ENCODE measurements at regions not wholly inside any gene's neighbourhood (a gene's known extent, or its start where the extent isn't known, plus 50 kb on each side); places are given as distances from the start of the nearest gene placed in this dataset.
A peak's percentile ranks its signal among the peaks of the same experiment; 100 is the strongest.

DNA sequence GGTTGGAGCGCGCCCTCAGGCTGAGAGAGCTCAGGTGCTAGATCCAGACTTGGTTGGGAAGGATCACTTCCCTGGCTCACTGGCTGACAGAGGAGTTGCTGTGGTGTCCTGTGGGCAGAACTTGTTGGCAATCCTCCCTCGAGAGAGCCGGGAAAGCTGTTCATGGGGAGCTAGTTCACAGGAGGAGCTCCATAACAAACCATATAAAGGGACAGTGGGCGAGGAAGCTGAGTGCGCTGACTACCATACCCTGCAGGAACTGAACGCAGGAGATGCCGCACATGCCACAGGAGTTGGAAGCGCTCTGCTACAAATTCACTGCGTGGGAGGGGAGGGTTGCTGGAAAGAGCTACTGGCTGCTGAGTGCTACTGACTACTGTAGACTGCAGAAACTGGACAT, 243.2 kb downstream of the OGFRL1 start:
- no peak overlapping the region for H3K4me2 ChIP-seq (ENCODE audit: insufficient read depth, low read length, poor library complexity, severe bottlenecking)
- no peak overlapping the region for H4K91ac ChIP-seq (ENCODE audit: low read depth, low read length, poor library complexity)
- no peak overlapping the region for H3K9ac ChIP-seq (ENCODE audit: low read depth, low read length, poor library complexity)
- WGBS, 2 donors (ENCODE audit: extremely low coverage in 2 of 2, insufficient read length in 2 of 2, insufficient replicate concordance in 1 of 2), result no CpG with 5 or more reads among the region's 10 CpGs
- H2BK120ac ChIP-seq (ENCODE audit: low read depth, low read length), result no peak overlapping the region
- no peaks in the 10 kb centered on the region for H3K79me1 ChIP-seq (ENCODE audit: low read depth, low read length)
- H2AFZ ChIP-seq (ENCODE audit: low read length), result peak overlapping the region; percentile 48
- H2BK15ac ChIP-seq (ENCODE audit: low read length), result no peak overlapping the region
- no peak overlapping the region for H3K18ac ChIP-seq (ENCODE audit: low read length)
- no peak overlapping the region for H2BK12ac ChIP-seq (ENCODE audit: low read length)
- H2AK5ac ChIP-seq (ENCODE audit: low read depth, low read length), result no peak overlapping the region
- H3K4me3 ChIP-seq (ENCODE audit: low read length in 2 of 2), result no peak overlapping the region
- no peaks in the 10 kb centered on the region for H3K27me3 ChIP-seq (ENCODE audit: control insufficient read depth in 3 of 3, insufficient read depth in 3 of 3, low read depth in 1 of 3, low read length in 3 of 3)
- no peak overlapping the region for H2BK5ac ChIP-seq (ENCODE audit: low read length)
- DNase-seq (ENCODE audit: low spot score), result no peak
- no peaks in the 10 kb centered on the region for H3K9me3 ChIP-seq (replicated peaks in 1 of 2; ENCODE audit: control insufficient read depth in 2 of 2, insufficient read depth in 1 of 2, low read depth in 1 of 2, low read length in 2 of 2)
- H3K14ac ChIP-seq (ENCODE audit: low read length), result no peak overlapping the region
- H3K36me3 ChIP-seq (replicated peaks in 1 of 2; ENCODE audit: control insufficient read depth in 2 of 2, insufficient read depth in 2 of 2, low read length in 2 of 2), result no peaks in the 10 kb centered on the region
- no peak overlapping the region for H4K8ac ChIP-seq (ENCODE audit: low read depth, low read length)
- H3K23ac ChIP-seq (ENCODE audit: low read depth, low read length, poor library complexity), result no peak overlapping the region
- no peak overlapping the region for H3K4ac ChIP-seq (ENCODE audit: low read length)
- H3K27ac ChIP-seq (replicated peaks; ENCODE audit: low read length), result no peak overlapping the region
- peaks cover 0 to 13% of the 10 kb centered on the region in 2 donors for H3K4me1 ChIP-seq (ENCODE audit: control insufficient read depth in 2 of 2, insufficient read depth in 1 of 2, low read depth in 1 of 2, low read length in 2 of 2)

DNA sequence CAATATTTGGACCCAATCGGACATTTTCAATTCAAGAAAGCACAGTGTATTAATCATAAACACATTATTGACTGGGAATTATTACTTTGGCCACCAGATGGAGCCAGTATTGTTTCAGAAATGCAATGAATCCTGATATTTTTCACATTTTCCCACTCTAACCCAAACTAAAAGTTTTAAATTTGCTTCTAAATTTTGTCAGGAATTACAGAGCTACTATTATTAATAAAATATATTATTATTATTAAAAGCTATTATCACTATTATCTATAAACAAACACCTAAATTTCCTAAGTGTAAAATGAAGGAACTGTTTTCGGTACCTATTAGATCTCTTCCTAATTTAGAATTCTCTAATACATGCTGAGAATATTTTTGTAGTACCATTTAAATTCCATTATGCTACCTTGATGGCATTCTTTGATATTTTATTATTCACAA, 245.3 kb downstream of the OGFRL1 start:
- no CpG with 5 or more reads among the region's 2 CpGs for WGBS, 2 donors (ENCODE audit: extremely low coverage in 2 of 2, insufficient read length in 2 of 2, insufficient replicate concordance in 1 of 2)
- no peak for DNase-seq (ENCODE audit: low spot score)
- Histone ChIP-seq H2BK5ac (ENCODE audit: low read length) (no peak overlapping the region), H2BK12ac (ENCODE audit: low read length) (no peak overlapping the region), H3K27me3 (ENCODE audit: control insufficient read depth in 3 of 3, insufficient read depth in 3 of 3, low read depth in 1 of 3, low read length in 3 of 3) (no peaks in the 10 kb centered on the region), H3K18ac (ENCODE audit: low read length) (no peak overlapping the region), H2AK5ac (ENCODE audit: low read depth, low read length) (no peak overlapping the region), H3K4me1 (ENCODE audit: control insufficient read depth in 2 of 2, insufficient read depth in 1 of 2, low read depth in 1 of 2, low read length in 2 of 2) (peaks cover 0 to 13% of the 10 kb centered on the region in 2 donors), H3K79me1 (ENCODE audit: low read depth, low read length) (no peaks in the 10 kb centered on the region), H3K9me3 (replicated peaks in 1 of 2; ENCODE audit: control insufficient read depth in 2 of 2, insufficient read depth in 1 of 2, low read depth in 1 of 2, low read length in 2 of 2) (no peaks in the 10 kb centered on the region), H3K36me3 (replicated peaks in 1 of 2; ENCODE audit: control insufficient read depth in 2 of 2, insufficient read depth in 2 of 2, low read length in 2 of 2) (no peaks in the 10 kb centered on the region), H3K4ac (ENCODE audit: low read length) (no peak overlapping the region), H2BK15ac (ENCODE audit: low read length) (no peak overlapping the region), H3K23ac (ENCODE audit: low read depth, low read length, poor library complexity) (no peak overlapping the region), H3K4me3 (ENCODE audit: low read length in 2 of 2) (no peak overlapping the region), H4K8ac (ENCODE audit: low read depth, low read length) (no peak overlapping the region), H4K91ac (ENCODE audit: low read depth, low read length, poor library complexity) (no peak overlapping the region), H3K14ac (ENCODE audit: low read length) (no peak overlapping the region), H3K9ac (ENCODE audit: low read depth, low read length, poor library complexity) (no peak overlapping the region), H2BK120ac (ENCODE audit: low read depth, low read length) (no peak overlapping the region), H3K27ac (replicated peaks; ENCODE audit: low read length) (no peak overlapping the region), H3K4me2 (ENCODE audit: insufficient read depth, low read length, poor library complexity, severe bottlenecking) (no peak overlapping the region), H2AFZ (ENCODE audit: low read length) (no peak overlapping the region)

DNA sequence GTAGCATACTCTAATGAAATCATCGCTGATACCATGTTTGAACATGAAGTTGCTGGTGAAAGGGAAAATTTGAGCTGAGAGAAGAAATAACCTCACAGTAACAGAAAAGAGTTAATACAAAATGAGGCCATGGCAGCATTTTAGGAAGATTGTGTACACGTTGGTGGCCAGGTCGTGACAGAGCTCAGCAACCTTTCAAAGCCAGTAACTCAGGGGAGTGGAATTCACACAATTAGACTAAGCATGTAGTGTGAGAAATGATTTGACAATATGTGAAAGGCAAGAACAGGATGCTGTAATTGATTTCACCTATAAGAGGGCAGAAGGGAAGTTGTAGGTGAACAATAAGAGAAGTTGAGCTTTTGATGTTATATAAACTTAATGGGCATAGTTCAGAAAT, 246.3 kb downstream of the OGFRL1 start:
- Histone ChIP-seq H3K4me3 (ENCODE audit: low read length in 2 of 2) (no peak overlapping the region), H2AFZ (ENCODE audit: low read length) (peak overlapping the region; percentile 17), H3K4me1 (ENCODE audit: control insufficient read depth in 2 of 2, insufficient read depth in 1 of 2, low read depth in 1 of 2, low read length in 2 of 2) (peaks cover 0 to 8% of the 10 kb centered on the region in 2 donors), H3K14ac (ENCODE audit: low read length) (no peak overlapping the region), H2AK5ac (ENCODE audit: low read depth, low read length) (no peak overlapping the region), H2BK5ac (ENCODE audit: low read length) (no peak overlapping the region), H3K36me3 (replicated peaks in 1 of 2; ENCODE audit: control insufficient read depth in 2 of 2, insufficient read depth in 2 of 2, low read length in 2 of 2) (no peaks in the 10 kb centered on the region), H3K79me1 (ENCODE audit: low read depth, low read length) (no peaks in the 10 kb centered on the region), H2BK120ac (ENCODE audit: low read depth, low read length) (no peak overlapping the region), H2BK12ac (ENCODE audit: low read length) (no peak overlapping the region), H4K8ac (ENCODE audit: low read depth, low read length) (no peak overlapping the region), H3K23ac (ENCODE audit: low read depth, low read length, poor library complexity) (no peak overlapping the region), H3K4ac (ENCODE audit: low read length) (no peak overlapping the region), H2BK15ac (ENCODE audit: low read length) (no peak overlapping the region), H3K27me3 (ENCODE audit: control insufficient read depth in 3 of 3, insufficient read depth in 3 of 3, low read depth in 1 of 3, low read length in 3 of 3) (no peaks in the 10 kb centered on the region), H3K27ac (replicated peaks; ENCODE audit: low read length) (no peak overlapping the region), H3K9me3 (replicated peaks in 1 of 2; ENCODE audit: control insufficient read depth in 2 of 2, insufficient read depth in 1 of 2, low read depth in 1 of 2, low read length in 2 of 2) (no peaks in the 10 kb centered on the region), H3K18ac (ENCODE audit: low read length) (no peak overlapping the region), H4K91ac (ENCODE audit: low read depth, low read length, poor library complexity) (no peak overlapping the region), H3K9ac (ENCODE audit: low read depth, low read length, poor library complexity) (no peak overlapping the region), H3K4me2 (ENCODE audit: insufficient read depth, low read length, poor library complexity, severe bottlenecking) (no peak overlapping the region)
- no CpG with 5 or more reads among the region's 3 CpGs for WGBS, 2 donors (ENCODE audit: extremely low coverage in 2 of 2, insufficient read length in 2 of 2, insufficient replicate concordance in 1 of 2)
- DNase-seq (ENCODE audit: low spot score), result no peak

DNA sequence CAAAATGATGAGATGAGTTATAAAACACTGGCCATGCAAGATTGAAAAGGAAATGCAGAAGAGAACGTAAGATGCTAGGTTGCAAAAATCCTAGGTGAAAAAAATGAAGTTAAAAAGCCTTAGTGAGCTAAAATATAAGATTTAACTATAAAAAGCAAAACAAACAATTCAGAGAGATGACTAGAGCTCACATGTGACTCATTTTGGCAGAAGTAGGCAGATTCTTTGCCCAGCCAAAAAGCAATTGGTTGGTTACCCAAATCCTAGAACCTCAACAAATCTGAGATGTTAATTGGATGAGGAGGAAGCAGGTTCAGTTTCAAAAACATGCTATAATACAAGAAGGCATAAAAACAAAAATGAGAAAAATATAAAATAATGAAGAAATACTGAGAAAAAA, 249.1 kb downstream of the OGFRL1 start:
- Histone ChIP-seq H3K4me1 (ENCODE audit: control insufficient read depth in 2 of 2, insufficient read depth in 1 of 2, low read depth in 1 of 2, low read length in 2 of 2) (no peaks in the 10 kb centered on the region), H3K36me3 (replicated peaks in 1 of 2; ENCODE audit: control insufficient read depth in 2 of 2, insufficient read depth in 2 of 2, low read length in 2 of 2) (no peaks in the 10 kb centered on the region), H2BK5ac (ENCODE audit: low read length) (no peak overlapping the region), H2BK12ac (ENCODE audit: low read length) (no peak overlapping the region), H3K79me1 (ENCODE audit: low read depth, low read length) (no peaks in the 10 kb centered on the region), H4K8ac (ENCODE audit: low read depth, low read length) (no peak overlapping the region), H3K4ac (ENCODE audit: low read length) (no peak overlapping the region), H2AK5ac (ENCODE audit: low read depth, low read length) (no peak overlapping the region), H2AFZ (ENCODE audit: low read length) (no peak overlapping the region), H3K9ac (ENCODE audit: low read depth, low read length, poor library complexity) (no peak overlapping the region), H3K27me3 (ENCODE audit: control insufficient read depth in 3 of 3, insufficient read depth in 3 of 3, low read depth in 1 of 3, low read length in 3 of 3) (no peaks in the 10 kb centered on the region), H3K27ac (replicated peaks; ENCODE audit: low read length) (no peak overlapping the region), H3K23ac (ENCODE audit: low read depth, low read length, poor library complexity) (no peak overlapping the region), H2BK120ac (ENCODE audit: low read depth, low read length) (no peak overlapping the region), H3K4me2 (ENCODE audit: insufficient read depth, low read length, poor library complexity, severe bottlenecking) (no peak overlapping the region), H4K91ac (ENCODE audit: low read depth, low read length, poor library complexity) (no peak overlapping the region), H3K18ac (ENCODE audit: low read length) (no peak overlapping the region), H2BK15ac (ENCODE audit: low read length) (no peak overlapping the region), H3K14ac (ENCODE audit: low read length) (no peak overlapping the region), H3K9me3 (replicated peaks in 1 of 2; ENCODE audit: control insufficient read depth in 2 of 2, insufficient read depth in 1 of 2, low read depth in 1 of 2, low read length in 2 of 2) (no peaks in the 10 kb centered on the region), H3K4me3 (ENCODE audit: low read length in 2 of 2) (no peak overlapping the region)
- no CpG with 5 or more reads among the region's 1 CpG for WGBS, 2 donors (ENCODE audit: extremely low coverage in 2 of 2, insufficient read length in 2 of 2, insufficient replicate concordance in 1 of 2)
- DNase-seq (ENCODE audit: low spot score), result no peak
